ENCODE measurements at regions not wholly inside any gene's neighbourhood (a gene's known extent, or its start where the extent isn't known, plus 50 kb on each side); places are given as distances from the start of the nearest gene placed in this dataset.
"Not testable (repeated sequence)": the region's sequence is repeated elsewhere in the genome, so short reads cannot be mapped to it uniquely, and the experiment has no call there.

DNA sequence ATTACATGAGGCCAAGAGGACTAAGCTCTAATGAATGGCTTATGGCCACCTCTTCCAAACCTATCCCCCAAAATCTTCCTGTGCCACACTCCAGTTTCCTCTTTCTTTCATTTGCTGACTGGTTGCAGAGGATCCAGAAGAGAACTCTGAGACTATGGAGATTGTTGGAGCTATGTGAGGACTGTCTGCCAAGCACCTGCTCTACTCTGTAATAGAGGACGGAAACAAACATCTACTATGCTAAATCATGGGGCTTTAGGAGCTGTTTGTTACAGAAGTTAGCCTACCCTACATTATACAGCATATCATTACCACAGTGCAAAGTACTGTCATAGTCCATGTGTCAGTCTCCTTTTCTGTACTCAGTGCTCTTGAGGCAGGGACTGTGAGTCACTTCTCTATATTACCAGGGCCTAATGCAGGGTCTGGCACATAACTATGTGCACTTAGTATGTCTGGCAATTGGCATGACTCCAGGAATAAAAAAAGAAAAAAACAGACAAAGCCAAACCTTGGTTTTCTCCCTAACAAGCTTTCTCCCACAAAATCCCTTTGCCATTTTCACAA, 95.1 kb downstream of the RPAP3 start:
- DNase-seq (ENCODE audit: low read depth): no peak

DNA sequence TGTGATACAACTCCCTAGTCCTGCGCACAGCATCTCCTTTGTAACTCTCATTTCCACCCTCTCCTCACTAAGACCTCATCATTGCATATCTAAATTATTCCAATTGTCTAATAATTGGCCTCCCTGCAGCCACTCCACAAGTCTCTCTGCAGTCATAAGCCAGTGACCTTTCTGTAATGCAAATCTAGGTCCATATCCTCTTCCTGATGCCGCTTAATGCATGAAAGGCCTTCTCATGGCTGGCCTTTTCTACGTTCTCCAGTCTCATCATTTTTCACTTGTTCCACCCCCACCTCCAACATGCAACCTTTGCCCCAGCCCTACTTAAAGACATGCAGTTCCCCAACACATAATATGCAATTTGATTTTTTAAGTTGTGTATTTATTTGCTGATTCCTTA, 96.0 kb downstream of the RPAP3 start:
- DNase-seq (ENCODE audit: low read depth): no peak

DNA sequence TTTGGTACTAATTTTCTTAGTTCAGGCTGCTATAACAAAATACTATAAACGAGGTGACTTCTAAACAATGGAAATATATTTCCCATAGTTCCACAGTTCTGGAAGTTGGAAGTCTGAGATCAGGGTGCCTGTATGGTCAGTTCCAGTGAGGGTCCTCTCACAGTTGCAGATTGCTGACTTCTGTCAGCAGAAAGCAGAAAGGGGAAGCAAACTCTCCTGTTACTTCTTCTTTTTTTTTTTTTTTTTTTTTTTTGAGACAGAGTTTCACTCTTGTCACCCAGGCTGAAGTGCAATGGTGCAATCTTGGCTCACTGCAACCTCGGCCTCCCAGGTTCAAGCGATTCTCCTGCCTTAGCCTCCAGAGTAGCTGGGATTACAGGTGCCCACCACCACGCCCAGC, 97.2 kb downstream of the RPAP3 start:
- not testable (repeated sequence) for DNase-seq (ENCODE audit: low read depth)

DNA sequence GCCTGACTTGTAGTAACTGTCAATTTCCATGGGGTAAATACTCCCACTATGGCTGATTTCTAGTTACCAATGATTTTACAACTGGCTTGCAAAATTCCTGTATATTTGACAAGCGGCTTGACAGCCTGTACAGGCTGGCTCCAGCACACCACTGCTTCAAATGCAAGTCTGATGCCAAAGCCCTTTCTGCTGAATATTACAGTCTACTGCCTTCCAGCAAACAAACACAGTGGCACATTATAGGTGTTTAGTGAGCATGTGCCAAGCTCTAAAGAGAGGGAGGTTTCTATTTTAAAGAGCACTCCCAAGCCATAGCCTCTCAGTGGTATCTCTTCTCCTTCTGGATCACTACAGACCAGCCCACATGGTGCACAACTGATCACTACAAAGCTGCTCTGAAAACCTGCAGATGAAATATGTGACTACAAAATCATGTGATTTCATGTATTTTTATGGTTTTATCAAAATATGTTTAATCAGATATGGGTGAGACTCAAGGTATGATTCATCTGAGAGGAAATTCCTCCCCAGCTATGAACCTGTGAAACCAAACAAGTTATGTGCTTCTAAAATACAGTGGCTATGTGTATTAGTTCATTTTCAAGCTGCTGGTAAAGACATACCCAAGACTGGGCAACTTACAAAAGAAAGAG, 101.5 kb downstream of the RPAP3 start:
- DNase-seq (ENCODE audit: low read depth): no peak

DNA sequence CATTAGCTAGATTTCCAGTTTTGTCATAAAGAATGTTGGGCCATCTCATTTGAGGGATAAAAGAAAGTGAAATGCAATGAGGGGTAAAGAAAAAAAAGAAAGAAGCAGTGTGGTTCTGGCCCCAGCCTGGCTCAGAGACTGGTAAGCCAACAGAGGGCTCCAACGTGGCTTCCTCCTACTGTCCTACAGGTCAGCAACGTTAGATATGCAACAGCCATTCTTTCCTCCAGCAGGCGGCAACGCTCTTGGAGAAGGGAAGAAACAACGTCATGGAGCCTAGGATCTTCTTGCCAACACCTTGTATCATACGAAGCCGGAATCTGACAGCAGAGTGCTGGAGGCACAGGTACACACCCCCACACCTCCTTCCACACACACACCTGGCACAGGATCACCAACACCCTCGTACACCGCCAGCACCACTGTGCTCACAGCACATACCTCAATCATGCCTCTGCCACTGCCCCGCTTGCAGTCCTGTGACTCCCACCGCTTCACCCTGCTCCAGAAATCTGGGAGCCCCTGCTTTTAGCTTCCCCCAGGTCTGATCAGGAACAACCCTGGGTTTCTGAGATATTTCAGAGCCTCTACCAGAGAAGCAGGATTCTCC, 102.8 kb downstream of the RPAP3 start:
- no peak for DNase-seq (ENCODE audit: low read depth)

DNA sequence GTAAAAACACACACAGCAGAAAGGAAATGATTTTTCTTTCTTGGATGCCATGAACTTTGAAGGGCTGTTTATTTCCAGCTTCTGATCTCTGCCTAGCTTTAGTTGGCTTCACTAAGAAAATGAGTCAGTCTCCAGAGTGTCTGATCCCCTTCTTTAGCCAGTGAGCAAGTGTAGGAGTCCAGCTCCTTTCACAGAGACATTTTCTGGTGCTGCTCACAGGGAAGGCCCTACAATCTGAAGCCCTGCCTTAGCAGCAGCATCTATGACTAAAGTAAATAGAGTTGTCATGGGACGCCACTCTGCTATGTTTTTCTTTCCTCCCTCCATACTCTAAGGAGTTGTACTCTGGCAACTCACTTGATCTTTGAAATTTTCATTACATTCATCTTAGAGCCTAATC, 103.5 kb downstream of the RPAP3 start:
- no peak for DNase-seq (ENCODE audit: low read depth)

DNA sequence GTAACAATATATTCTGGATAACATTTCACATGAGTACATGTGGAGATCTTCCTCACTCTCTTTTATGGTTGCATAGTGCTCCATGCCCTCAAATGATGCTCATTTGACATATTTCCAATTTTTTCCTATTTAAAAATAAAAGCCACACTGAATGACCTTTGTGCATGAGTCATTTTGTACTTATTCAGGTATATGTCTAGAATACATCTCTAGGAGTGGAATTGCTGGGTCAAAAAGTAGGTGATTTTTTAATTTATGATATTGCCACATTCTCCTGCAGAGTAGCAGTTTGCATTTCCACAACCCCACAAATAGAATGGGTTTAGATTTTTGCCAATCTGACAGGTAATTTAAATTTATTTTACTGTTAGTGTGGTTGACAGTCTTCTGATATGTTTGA, 104.8 kb downstream of the RPAP3 start:
- no peak for DNase-seq (ENCODE audit: low read depth)

DNA sequence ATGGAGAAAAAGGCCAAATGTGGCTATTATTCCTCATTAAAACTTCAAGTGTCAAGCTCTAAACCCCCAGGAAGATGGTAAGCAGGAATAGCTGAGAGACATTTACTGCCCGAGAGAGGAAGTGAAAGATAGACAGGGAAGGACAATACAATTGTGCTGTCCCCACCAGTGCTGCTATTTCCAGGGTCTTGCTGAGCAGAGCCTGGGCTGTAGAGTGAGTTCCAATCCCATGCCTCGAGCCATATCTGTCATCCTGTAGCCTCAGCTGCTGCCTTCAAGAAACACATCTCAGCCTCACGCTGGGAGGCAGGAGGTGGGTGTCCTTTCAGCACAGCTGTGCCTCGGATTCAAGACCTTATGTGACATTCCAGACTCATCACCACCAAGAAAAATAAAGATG, 114.0 kb downstream of the RPAP3 start:
- DNase-seq (ENCODE audit: low read depth): no peak

DNA sequence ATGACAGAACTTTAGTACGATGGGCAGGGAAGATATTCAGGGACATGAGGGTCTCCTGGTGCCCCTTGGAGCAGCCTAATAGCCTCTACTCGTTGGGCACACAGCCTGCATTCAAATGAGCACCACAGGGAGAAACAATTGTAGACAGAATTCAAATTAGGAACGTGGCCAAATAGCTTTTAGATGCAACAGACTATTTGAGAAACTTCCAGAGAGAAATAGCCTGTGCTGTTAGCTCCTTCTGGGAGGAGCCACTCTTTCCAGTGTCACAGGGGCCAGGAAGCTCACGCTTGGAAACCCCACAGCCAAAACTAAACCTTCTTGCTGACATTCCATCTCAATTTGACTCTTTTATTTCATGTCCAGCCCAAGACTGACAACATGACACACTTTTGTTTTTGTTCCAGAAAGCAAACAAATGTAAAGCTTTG, 114.5 kb downstream of the RPAP3 start:
- DNase-seq (ENCODE audit: low read depth): peak; percentile 28

DNA sequence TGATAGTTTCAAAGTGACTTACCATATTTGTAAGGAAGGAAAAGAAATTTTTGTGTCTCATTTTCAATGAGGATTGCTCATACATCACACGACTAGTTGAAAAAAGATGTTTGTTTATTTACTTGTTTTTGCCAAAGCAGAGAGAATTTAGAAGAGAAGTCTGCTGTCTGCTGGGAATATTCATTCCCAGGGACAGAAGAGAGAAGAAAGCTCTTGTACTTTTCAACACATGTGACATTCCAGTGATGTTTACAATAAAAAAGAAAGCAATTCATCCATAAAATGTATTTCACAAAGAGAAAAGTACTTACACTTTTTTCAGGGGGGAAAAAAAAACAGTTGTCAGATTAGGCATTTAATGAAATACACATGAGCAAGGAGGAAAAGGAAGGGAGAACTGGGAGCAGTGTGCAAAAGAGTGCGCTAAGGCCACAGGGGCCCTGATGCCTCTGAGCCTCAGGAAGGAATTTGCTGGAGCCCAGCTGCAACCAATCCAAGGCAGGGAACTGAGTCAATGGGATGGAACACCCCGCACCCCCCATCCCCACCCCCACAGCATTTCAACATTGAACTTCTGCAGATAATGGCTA, 115.0 kb downstream of the RPAP3 start:
- DNase-seq (ENCODE audit: low read depth): peak; percentile 31

DNA sequence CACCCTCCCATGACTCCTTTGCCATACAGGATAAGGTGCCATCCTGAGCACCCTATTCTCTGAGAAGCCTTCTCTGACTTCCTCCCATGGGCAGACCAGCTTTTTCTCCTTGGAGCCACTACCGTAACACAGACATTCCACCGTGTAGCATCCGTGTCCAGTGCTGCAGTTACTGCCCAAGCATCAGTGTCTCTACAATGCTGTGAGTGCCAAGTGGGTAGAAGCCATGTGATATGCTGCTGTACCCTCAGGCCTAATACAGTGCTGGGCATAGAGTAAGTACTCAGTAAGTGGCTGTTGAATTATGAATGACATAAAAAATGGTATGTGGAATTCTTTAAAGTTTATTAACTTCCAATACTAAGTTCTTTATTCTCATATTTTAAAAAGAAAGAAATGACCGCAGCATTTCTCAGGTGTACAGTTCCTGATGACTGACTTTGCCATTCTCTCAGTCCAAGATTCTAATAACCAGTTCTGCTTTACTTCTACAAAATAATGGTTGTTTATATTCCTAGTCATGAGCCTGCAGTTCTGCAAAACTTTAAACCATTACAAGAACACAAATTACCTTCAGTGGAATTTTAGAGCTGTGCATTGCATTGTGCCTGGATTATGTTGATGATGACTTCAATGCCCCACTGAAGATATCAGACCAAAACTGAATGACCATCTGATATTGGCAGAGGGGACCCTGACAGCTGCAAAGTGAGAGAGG, 118.7 kb downstream of the RPAP3 start:
- peak; percentile 29 for DNase-seq (ENCODE audit: low read depth)

DNA sequence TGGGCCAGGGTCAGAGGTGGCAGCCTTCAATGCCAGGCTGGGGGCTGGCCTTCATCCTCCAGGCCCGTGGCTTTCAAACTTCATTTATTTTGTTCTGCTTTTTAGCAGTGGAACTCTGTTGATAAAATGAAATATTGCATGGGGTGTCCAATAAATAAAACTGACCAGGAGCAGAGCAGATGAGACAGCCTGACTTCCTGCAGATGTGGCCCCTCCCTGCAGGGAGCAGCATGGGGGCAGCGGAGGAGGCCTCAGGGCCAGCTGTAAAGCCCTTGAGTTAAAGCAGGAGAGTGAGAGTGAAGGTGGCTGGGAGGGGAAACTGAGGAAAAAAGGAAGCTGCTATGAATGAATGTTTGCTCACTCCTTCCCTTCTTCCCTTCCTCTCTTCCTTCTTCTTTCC, 120.3 kb downstream of the RPAP3 start:
- DNase-seq (ENCODE audit: low read depth): no peak

DNA sequence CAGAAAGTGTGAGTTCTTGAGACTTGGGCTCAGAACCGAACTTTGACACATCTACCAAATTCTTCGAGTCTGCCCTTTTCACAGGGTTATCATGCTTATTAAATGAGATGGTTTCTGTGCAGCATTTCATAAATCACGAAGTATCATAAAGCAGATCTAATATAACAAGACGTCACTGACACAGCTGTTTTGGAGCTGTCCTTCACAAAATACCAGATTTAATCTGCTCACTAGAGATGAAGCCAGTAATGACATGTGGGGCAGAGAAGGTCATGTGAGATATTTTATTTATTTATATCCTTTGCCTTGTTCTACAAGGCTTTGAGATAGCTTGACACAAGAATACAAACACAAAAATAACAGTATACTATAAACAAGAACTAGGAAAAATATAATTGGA, 127.0 kb downstream of the RPAP3 start:
- DNase-seq (ENCODE audit: low read depth): no peak

DNA sequence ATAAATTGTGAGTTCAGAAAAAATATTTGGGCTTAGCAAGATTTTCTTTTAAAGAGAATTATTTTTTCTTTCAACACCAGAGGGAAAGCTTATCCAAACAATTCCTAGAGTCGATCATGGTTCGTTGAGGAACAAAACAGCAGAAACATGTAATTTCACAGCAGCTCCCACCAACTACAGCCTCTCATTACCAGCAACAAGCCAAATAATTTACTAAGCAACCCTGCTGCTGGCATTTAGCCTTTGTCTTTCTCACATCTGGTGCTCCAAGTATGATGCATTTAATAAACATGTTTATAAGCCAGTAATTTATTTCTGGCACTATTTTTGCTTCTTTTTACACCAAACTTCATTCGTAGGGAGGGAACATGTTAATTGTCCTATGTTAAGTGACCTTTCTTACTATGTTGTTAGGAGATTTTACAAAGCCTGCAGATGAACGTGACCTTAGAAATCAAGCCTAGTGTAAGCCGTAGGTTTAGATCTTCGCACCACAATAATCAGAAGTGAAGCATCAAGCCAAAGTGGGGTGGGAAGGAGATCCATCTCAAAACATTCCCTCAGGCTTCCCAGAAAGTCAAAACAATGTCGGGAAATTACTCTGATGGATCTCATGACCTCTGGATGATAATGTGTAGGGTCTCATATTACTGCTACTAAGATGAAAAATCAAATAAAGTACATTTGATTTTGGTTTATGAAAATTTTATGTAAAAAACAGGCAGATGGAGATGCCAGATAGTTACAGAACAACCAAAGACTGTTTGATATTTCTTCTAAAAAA, 128.4 kb downstream of the RPAP3 start:
- DNase-seq (ENCODE audit: low read depth): no peak

DNA sequence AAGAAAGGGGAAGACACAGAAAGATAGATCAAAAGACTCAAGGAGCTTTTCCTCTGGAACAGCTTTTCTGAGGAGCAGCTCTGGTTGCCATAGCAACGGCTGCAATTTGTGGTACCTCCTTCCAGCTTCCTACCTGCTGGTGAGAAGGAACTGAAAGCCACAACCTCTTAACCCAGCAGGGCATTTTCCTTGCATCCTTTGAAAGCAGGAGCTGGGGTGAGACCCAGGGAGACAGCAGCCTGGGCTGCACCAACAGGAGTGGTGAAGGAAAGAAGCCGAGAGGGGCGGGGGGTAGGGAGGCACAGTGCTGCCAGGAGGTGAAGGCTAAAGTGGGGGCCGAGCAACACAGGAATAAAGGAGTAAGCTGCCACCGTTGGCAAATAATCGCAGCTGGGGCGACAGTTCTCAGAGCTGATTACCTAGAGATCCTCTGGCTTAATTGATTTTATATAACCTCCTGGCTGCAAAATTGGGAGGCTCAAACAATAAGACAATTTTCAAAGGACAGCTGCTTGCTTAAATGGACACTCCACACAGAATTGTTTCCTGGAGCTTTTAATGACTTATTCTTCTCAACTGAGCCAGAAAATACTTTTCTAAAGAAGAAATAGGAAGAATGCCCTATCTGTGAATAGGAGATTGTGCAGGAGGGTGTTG, 129.4 kb downstream of the RPAP3 start:
- no peak for DNase-seq (ENCODE audit: low read depth)

DNA sequence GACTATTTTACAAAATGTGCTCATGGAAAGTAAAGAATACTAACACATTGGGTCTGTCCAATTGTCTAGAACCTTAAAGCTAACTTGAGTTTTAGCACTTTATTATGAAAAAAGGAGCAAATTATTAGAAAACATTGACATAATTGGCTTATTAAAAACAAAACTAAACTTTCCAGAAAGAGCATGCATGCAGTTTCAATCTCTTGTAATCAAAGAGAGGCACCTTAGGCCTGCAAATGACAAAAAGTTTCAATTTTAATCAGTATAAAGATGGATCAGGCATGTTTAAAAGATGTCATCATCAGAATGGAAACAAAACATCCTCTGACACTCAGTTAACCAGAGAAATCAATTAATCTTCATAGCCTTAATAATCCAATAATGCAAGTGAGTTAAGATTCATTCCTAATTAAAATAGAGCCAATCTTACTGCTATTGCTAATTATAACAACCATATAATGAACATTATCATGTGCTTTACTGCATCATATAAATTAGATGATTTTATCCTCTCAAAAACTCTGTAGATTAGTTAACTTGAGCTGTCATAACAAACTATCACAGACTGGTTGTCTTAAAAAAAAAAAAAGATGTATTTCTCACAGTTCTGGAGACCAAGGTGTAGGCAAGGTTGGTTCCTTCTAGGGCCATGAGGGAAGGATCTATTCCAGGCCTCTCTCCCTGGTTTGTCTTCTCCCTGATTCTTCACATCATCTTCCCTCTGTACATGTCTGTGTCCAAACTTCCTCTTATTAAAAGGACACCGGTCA, 131.4 kb downstream of the RPAP3 start:
- DNase-seq (ENCODE audit: low read depth): no peak

DNA sequence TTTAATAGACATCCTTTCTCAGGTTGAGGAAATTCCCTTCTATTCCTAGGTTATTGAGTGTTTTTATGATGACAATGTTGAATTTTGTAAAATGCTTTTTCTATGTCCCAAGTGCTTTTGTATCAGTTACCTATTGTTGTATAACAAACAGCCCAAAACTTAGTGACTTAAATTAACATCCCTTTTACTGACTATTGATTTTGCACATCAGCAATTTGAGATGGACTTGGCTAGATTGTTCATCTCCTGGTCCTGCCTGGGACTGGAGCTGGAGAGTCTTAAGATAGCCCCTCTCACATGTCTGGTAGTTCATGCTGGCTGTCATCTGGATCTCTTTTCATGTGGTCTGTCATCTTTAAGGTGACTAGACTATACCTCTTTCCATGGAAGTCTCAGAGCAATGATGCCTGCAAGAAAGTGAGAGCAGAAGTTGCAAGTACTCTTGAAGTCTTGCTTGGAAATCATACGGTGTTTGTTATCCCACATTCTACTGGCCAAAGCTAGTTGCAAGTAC, 132.6 kb downstream of the RPAP3 start:
- DNase-seq (ENCODE audit: low read depth): no peak

DNA sequence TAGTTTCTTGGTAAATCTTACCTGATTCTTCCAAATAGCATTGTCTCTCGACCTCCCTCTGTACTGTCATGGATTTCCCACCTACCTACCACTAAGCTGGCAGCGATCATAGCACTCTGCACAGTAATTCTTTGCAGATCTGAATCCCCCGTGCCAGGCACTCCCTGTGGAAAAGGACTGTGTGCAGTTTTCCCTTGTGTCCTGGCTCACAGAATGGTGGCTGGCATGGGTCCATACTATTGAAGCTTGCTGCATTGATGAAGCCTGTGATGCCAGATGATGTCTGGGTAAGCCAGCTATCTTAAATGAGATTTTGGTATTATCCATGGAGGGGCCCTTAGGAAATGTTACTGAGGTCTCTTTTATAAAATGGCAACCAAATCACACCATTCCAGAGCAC, 135.7 kb downstream of the RPAP3 start:
- no peak for DNase-seq (ENCODE audit: low read depth)

DNA sequence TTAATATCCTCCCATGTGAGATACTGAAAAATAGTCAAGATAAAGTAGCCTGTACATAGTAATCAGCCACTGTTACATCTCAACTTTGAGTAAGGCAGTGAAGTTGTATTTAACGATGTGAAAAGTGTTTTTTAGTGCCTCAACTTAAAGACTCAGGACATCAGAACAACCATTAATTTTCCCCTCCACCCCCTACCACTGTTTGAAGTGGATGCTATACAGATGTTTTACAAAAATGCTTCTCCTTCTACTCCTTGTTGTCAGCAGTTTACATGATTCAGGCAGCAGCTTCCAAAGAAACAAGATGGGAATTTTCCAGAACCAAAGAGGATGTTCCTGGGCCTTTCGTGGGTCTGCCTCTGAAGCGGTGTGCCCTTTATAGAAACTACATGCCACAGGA, 143.6 kb downstream of the RPAP3 start:
- DNase-seq (ENCODE audit: low read depth): no peak

DNA sequence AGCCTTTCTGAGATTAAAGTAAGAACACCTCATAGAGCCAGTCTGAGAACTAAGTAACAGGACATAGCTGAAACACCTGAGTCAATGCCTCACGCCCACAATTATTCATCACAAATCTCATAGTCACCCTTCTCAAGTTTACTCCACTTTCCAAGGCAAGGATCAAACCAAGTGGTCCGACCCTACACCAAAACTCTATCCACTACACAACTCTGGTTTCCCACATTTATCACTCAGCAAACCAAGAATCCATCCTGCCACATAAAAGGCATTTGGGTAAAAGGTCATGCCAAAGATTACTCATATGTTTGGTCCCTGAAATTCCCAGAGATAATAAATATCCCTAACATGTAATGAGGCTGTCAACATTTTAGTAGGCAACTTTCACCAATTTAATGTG, 144.1 kb downstream of the RPAP3 start:
- DNase-seq (ENCODE audit: low read depth): peak; percentile 40

All from renal cortical epithelial cell (primary cell).